Right lobe of liver (tissue), 6 donors: ENCODE measurements at regions not wholly inside any gene's neighbourhood (a gene's known extent, or its start where the extent isn't known, plus 50 kb on each side); places are given as distances from the start of the nearest gene placed in this dataset.

ENCODE experiments used
- ATAC-seq, 4 donors: fragments of 200-7000 bp; cut with Tn5 transposase; one replicate each; pipeline ENCODE4 v1.9.1; 2020; ENCODE audit warnings: mild to moderate bottlenecking in 4 of 4, moderate library complexity in 4 of 4
- DNase-seq, 3 donors: peaks; one replicate each; pipeline ENCODE4 v3.0.0-alpha.2; 2020
- H3K27ac ChIP-seq, 3 donors: fragments of 200-600 bp; one replicate each; pipeline ENCODE4 v1.8.0; 2022
- H3K27me3 ChIP-seq, 2 donors: fragments of 200-600 bp; one replicate each; pipeline ENCODE4 v1.8.0; 2022
- H3K36me3 ChIP-seq, 4 donors: fragments of 200-600 bp; sonication (generic) in 1 of 4; one replicate each; pipeline versions ENCODE4 v1.5.1 to v1.8.0; 2017 to 2022; ENCODE audit warnings: control low read depth in 1 of 4
- H3K4me1 ChIP-seq, 4 donors: fragments of 200-600 bp; sonication (generic) in 1 of 4; one replicate each; pipeline versions ENCODE4 v1.5.1 to v1.8.0; 2017 to 2022; ENCODE audit warnings: control low read depth in 1 of 4
- H3K4me3 ChIP-seq, 3 donors: fragments of 200-600 bp; one replicate each; pipeline ENCODE4 v1.8.0; 2022
- H3K9me3 ChIP-seq, 4 donors: fragments of 200-600 bp; sonication (generic) in 1 of 4; one replicate each; pipeline versions ENCODE4 v1.5.1 to v1.8.0; 2017 to 2022; ENCODE audit warnings: control low read depth in 1 of 4
- POLR2A ChIP-seq: fragments of 450-650 bp; IDR thresholded peaks from one replicate; pipeline ENCODE4 v1.6.1; 2017; ENCODE audit warnings: antibody characterized with exemption, mild to moderate bottlenecking
- WGBS: methylation state at CpG from one replicate; pipeline ENCODE4 v1.1.6; 2018; ENCODE audit warnings: low coverage, low lambda C conversion rate; ENCODE audit not compliant: insufficient coverage; ENCODE audit errors: missing lambda C conversion rate; 5-methylcytosine and 5-hydroxymethylcytosine counted together
- intact Hi-C, 2 donors: fragments of 100-400 bp; cut with DNase I; formaldehyde crosslinking; loops; one replicate each; pipeline versions ENCODE4 v1.11.2 to v1.14.1; 2022
- TF ChIP-seq, protein P1 (sequence below), 4 donors: fragments of 200-600 bp in 3 of 4; fragments of 450-650 bp in 1 of 4; IDR thresholded peaks; one replicate each; pipeline versions ENCODE4 v1.5.1 to v1.8.0; 2016 to 2022; ENCODE audit warnings: antibody characterized with exemption in 4 of 4, mild to moderate bottlenecking in 2 of 4
- donor health status: DM: no; HTN: yes; CAD: no.
- donor health status: DM: no; HTN: no; CAD: no.
- donor health status: DM: no; HTN: no; CAD: no.
- donor health status: DM: no; HTN: yes; CAD: no.
- donor health status: DM: no; HTN: yes; CAD: no.

DNA sequence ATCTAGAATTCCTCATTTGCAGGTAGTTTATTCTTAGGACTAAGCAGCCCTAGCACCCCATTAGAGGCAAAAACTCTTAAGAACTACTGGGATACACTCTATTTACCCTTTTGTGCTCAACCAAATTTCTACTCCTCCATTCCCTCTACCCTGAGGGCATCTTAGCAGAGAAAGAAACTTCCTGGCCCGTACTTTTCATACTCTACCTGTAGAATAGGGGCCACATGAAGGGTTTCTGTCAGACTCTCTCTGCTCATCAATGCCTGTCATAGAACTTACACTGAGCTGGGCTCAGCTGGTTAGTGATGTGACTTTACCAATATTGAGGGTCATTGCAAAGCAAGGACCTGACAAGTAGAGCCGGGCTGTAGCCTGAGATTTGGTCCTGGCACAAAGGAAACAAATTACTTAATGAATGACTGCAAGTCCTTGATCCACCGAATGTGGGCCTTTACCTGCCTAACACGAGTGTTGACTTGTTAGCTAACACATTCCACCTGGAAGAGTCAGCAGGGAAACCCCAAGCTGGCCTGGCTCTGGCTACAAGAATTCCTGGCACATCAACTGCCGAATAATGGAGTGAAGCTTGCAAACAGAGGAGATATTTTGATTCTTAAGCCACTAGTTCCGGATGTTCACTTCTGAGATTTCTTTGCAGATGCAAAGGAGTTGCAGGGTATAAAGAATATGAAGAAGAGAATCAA lies 280.5 kb upstream of the JAG1 start:
- ATAC-seq (peak in 1 of 4 donors; percentile 46), DNase-seq (no peak)
- H3K27ac ChIP-seq = no peak overlapping the region
- H3K27me3 ChIP-seq = no peaks in the 10 kb centered on the region
- H3K9me3 ChIP-seq = no peaks in the 10 kb centered on the region
- H3K36me3 ChIP-seq = no peaks in the 10 kb centered on the region
- TF ChIP-seq, protein P1, sequence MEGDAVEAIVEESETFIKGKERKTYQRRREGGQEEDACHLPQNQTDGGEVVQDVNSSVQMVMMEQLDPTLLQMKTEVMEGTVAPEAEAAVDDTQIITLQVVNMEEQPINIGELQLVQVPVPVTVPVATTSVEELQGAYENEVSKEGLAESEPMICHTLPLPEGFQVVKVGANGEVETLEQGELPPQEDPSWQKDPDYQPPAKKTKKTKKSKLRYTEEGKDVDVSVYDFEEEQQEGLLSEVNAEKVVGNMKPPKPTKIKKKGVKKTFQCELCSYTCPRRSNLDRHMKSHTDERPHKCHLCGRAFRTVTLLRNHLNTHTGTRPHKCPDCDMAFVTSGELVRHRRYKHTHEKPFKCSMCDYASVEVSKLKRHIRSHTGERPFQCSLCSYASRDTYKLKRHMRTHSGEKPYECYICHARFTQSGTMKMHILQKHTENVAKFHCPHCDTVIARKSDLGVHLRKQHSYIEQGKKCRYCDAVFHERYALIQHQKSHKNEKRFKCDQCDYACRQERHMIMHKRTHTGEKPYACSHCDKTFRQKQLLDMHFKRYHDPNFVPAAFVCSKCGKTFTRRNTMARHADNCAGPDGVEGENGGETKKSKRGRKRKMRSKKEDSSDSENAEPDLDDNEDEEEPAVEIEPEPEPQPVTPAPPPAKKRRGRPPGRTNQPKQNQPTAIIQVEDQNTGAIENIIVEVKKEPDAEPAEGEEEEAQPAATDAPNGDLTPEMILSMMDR (IDR thresholded peaks at IDR 0.05) = no peak
- no peak for TF ChIP-seq POLR2A
- H3K4me1 ChIP-seq = no peaks in the 10 kb centered on the region
- 44% methylated on average over 6 of the region's 6 CpGs for WGBS
- H3K4me3 ChIP-seq = no peak overlapping the region
- intact Hi-C loops = no loop called here

DNA sequence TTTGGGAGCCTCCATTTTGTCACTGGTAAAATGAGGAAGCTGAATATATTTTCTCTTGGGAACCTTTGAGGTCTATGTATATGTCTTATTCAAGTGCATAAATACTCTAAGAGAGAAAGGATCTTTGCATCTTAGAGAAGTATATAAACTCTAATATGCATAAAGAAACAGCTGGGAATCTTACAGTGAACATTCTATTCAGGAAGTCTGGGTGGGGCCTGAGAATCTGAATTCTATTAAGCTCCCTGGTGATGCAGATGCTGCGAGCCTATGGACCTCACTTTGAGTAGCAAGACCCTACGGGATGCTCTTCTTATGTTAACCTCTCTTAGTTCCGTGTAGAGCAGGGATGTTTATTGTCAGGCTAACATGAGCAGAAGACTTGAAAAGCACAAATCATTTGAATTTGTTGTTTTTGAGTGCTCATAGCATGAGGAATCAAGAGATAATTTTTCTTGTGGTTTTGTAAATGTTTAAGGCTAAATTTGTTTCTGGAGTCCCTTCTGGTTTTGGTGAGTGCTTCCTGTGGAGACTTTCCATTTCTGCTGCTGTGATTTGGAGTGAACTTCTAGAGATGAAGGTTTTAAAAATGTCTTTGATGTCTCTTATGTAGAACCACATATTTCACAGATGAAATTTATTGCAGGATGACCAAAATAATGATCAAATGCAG lies 281.2 kb upstream of the JAG1 start:
- H3K9me3 ChIP-seq = no peaks in the 10 kb centered on the region
- H3K27me3 ChIP-seq = no peaks in the 10 kb centered on the region
- H3K27ac ChIP-seq = no peak overlapping the region
- WGBS = 50% methylated on average over 1 of the region's 3 CpGs
- H3K4me3 ChIP-seq = no peak overlapping the region
- H3K4me1 ChIP-seq = no peaks in the 10 kb centered on the region
- TF ChIP-seq, protein P1 (IDR thresholded peaks at IDR 0.05) = no peak
- no peak for TF ChIP-seq POLR2A
- H3K36me3 ChIP-seq = no peaks in the 10 kb centered on the region
- no peak for DNase-seq
- no peak for ATAC-seq
- intact Hi-C loops = no loop called here

DNA sequence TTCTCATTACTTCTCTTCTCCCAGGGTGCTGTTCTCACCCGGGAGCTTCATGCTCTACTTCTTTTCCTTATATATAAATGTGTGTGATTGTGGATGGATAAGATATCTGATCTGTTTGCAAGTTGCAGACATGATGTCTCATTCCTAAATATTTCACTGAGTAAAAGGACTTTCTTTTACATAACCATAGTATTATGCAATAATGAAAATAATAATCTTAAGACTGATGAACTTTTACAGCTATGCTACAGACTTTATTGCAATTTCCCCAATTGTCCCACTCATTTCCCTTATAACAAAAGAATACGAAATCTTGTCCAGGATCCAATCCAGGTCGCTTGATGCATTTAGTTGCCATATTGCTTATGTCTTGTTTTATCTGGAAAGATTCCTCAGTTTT lies 284.5 kb upstream of the JAG1 start:
- 63% methylated on average over 3 of the region's 3 CpGs for WGBS
- ATAC-seq = no peak
- Histone ChIP-seq H3K4me3 (no peak overlapping the region), H3K27ac (no peak overlapping the region), H3K36me3 (no peaks in the 10 kb centered on the region), H3K9me3 (no peaks in the 10 kb centered on the region), H3K4me1 (no peaks in the 10 kb centered on the region), H3K27me3 (no peaks in the 10 kb centered on the region)
- TF ChIP-seq, protein P1 (IDR thresholded peaks at IDR 0.05) = no peak
- TF ChIP-seq POLR2A = no peak
- DNase-seq = no peak
- intact Hi-C loops = no loop called here

DNA sequence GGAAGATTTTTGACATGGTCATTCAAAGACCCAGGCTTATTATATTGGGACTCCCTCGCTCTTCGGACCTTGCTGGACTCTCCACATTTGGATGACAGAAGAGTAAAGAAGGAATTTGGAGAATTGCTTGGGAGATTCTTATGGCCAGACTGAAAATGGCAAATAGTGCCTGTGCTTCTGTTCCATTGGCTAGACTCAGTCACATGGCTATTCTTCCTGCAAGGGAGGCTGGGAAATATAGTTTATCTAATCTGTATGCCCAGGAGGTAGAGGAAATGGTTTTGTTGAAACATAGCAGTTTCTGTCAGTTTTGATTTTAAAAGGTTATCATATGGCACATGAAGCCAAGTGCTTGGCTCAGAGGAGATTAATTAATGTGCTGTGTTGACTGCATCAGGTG lies 286.6 kb upstream of the JAG1 start:
- intact Hi-C loops = no loop called here
- Histone ChIP-seq H3K27me3 (no peaks in the 10 kb centered on the region), H3K9me3 (no peaks in the 10 kb centered on the region), H3K36me3 (no peaks in the 10 kb centered on the region), H3K4me1 (no peaks in the 10 kb centered on the region), H3K4me3 (no peak overlapping the region), H3K27ac (no peak overlapping the region)
- 62% methylated on average over 2 of the region's 2 CpGs for WGBS
- DNase-seq (no peak), ATAC-seq (no peak)
- TF ChIP-seq, protein P1 (IDR thresholded peaks at IDR 0.05) = no peak
- no peak for TF ChIP-seq POLR2A
